A549 (cell line): ENCODE measurements at regions not wholly inside any gene's neighbourhood (a gene's known extent, or its start where the extent isn't known, plus 50 kb on each side); places are given as distances from the start of the nearest gene placed in this dataset.

Source experiments
- ATAC-seq, 2 experiments: fragments of 200-7000 bp in 1 of 2; fragments of >200 bp in 1 of 2; cut with Nextera tagmentation in 1 of 2; cut with Tn5 transposase in 1 of 2; 3 replicates each; pipeline versions ENCODE4 v1.8.0 to v1.9.1; 2018 to 2020; ENCODE audit warnings: mild to moderate bottlenecking in 1 of 2, moderate library complexity in 1 of 2
- CTCF ChIA-PET: fragments of 300-600 bp; sonication (Branson Sonifier 250); formaldehyde crosslinking; extraction: SDS; loops from one replicate; lab custom pipeline; 2021; ENCODE audit warnings: antibody characterized with exemption, inconsistent platforms; lab: Yijun Ruan, JAX
- POLR2A ChIA-PET: fragments of 350-600 bp; formaldehyde crosslinking; extraction: SDS; loops from one replicate; lab custom pipeline; 2021; ENCODE audit warnings: antibody characterized with exemption, inconsistent platforms; lab: Yijun Ruan, JAX
- DNase-seq, 2 experiments: peaks; one replicate each; pipeline versions ENCODE4 v3.0.0 to v3.0.0-alpha.2; 2011 to 2016; ENCODE audit warnings: low read depth in 1 of 2, low spot score in 1 of 2
- FAIRE-seq: peaks from 2 replicates; lab custom pipeline; 2011; peaks lifted over from hg19 to GRCh38; lab: Jason Lieb, UNC
- H3K27ac ChIP-seq, 2 experiments: fragments of >200 bp; sonication (Bioruptor Twin); formaldehyde crosslinking; 3 replicates each; pipeline ENCODE4 v1.5.1; 2016 to 2017
- H3K4me1 ChIP-seq: fragments of >200 bp; sonication (Bioruptor Twin); formaldehyde crosslinking; 3 replicates; pipeline ENCODE4 v1.6.1; 2016
- H3K4me2 ChIP-seq: fragments of >200 bp; sonication (Bioruptor Twin); formaldehyde crosslinking; 3 replicates; pipeline ENCODE4 v1.6.1; 2016
- H3K4me3 ChIP-seq: fragments of >200 bp; sonication (Bioruptor Twin); formaldehyde crosslinking; 3 replicates; pipeline ENCODE4 v1.5.1; 2016
- H3K9me3 ChIP-seq: fragments of >200 bp; sonication (Bioruptor Twin); formaldehyde crosslinking; 3 replicates; pipeline ENCODE4 v1.6.1; 2016
- BHLHE40 ChIP-seq: IDR thresholded peaks from 2 replicates; pipeline ENCODE4 v1.6.1; 2012; ENCODE audit warnings: low read depth, low read length, inconsistent platforms
- CBX2 ChIP-seq: fragments of 200-600 bp; sonication (generic); IDR thresholded peaks from 2 replicates; pipeline ENCODE4 v1.6.1; 2016; ENCODE audit warnings: low read depth, mild to moderate bottlenecking, borderline replicate concordance
- CBX8 ChIP-seq: fragments of 200-600 bp; sonication (generic); IDR thresholded peaks from 2 replicates; pipeline ENCODE4 v1.6.1; 2016
- EHMT2 ChIP-seq: fragments of 200-600 bp; sonication (generic); IDR thresholded peaks from 2 replicates; pipeline ENCODE4 v1.6.1; 2016; ENCODE audit warnings: antibody characterized with exemption, low read depth, mild to moderate bottlenecking, moderate library complexity
- EP300 ChIP-seq, 2 experiments: fragments of >200 bp; sonication (Bioruptor Twin); formaldehyde crosslinking; IDR thresholded peaks; 2 replicates in 1 of 2; 3 replicates in 1 of 2; pipeline ENCODE4 v1.6.1; 2016 to 2017
- HDAC2 ChIP-seq: fragments of 200-600 bp; sonication (generic); IDR thresholded peaks from 2 replicates; pipeline ENCODE4 v1.6.1; 2016
- HOXA7 ChIP-seq: fragments of 250-450 bp; sonication (Bioruptor Pico); IDR thresholded peaks from 2 replicates; pipeline ENCODE4 v1.5.0; 2020; ENCODE audit warnings: mild to moderate bottlenecking, moderate library complexity
- HOXB13 ChIP-seq: fragments of 250-450 bp; sonication (Bioruptor Pico); IDR thresholded peaks from 2 replicates; pipeline ENCODE4 v1.5.0; 2020; ENCODE audit warnings: low read depth, mild to moderate bottlenecking, moderate library complexity
- JUNB ChIP-seq: fragments of >200 bp; sonication (Bioruptor Twin); formaldehyde crosslinking; IDR thresholded peaks from 2 replicates; pipeline ENCODE4 v1.6.1; 2016
- KDM5A ChIP-seq: fragments of 200-600 bp; sonication (generic); IDR thresholded peaks from 2 replicates; pipeline ENCODE4 v1.6.1; 2016; ENCODE audit warnings: antibody characterized with exemption, mild to moderate bottlenecking
- MYC ChIP-seq: IDR thresholded peaks from 2 replicates; pipeline ENCODE4 v1.6.1; 2012; ENCODE audit warnings: mild to moderate bottlenecking, inconsistent platforms, low read length, improper control_type of control experiment, borderline replicate concordance
- POLR2AphosphoS2 ChIP-seq: conservative IDR thresholded peaks from 2 replicates; pipeline ENCODE4 v1.6.1; 2012; ENCODE audit warnings: low read length, improper control_type of control experiment, inconsistent platforms
- RAD21 ChIP-seq, 2 experiments: fragments of >200 bp in 1 of 2; sonication (Bioruptor Twin) in 1 of 2; formaldehyde crosslinking in 1 of 2; IDR thresholded peaks in 1 of 2; conservative IDR thresholded peaks in 1 of 2; 2 replicates in 1 of 2; 3 replicates in 1 of 2; pipeline ENCODE4 v1.6.1; 2012 to 2018; ENCODE audit warnings: inconsistent platforms in 1 of 2
- RCOR1 ChIP-seq: fragments of 150-350 bp; IDR thresholded peaks from 2 replicates; pipeline ENCODE4 v1.6.1; 2014; ENCODE audit warnings: antibody characterized with exemption, low read length, low read depth
- RFX5 ChIP-seq: fragments of 450-650 bp; IDR thresholded peaks from 2 replicates; pipeline ENCODE4 v1.7.1; 2014; ENCODE audit warnings: antibody characterized with exemption, mild to moderate bottlenecking, moderate library complexity
- RNF2 ChIP-seq: fragments of 200-600 bp; sonication (generic); IDR thresholded peaks from 2 replicates; pipeline ENCODE4 v1.6.1; 2016; ENCODE audit warnings: low read depth, mild to moderate bottlenecking, antibody characterized with exemption, moderate library complexity, borderline replicate concordance
- TP53 ChIP-seq: fragments of 250-450 bp; sonication (Bioruptor Pico); IDR thresholded peaks from 2 replicates; pipeline ENCODE4 v1.5.0; 2021; ENCODE audit warnings: mild to moderate bottlenecking, moderate library complexity
- WGBS: methylation state at CpG from one replicate; pipeline ENCODE4 v1.1.6; 2017; ENCODE audit errors: missing lambda C conversion rate; 5-methylcytosine and 5-hydroxymethylcytosine counted together
- TF ChIP-seq, protein P1 (sequence below): fragments of >200 bp; sonication (Bioruptor Twin); formaldehyde crosslinking; IDR thresholded peaks from 3 replicates; pipeline ENCODE4 v1.6.1; 2016
- TF ChIP-seq, protein P2 (sequence below): IDR thresholded peaks from 2 replicates; pipeline ENCODE4 v1.6.1; 2012
- TF ChIP-seq, protein P3 (sequence below): fragments of 450-650 bp; IDR thresholded peaks from 2 replicates; pipeline ENCODE4 v1.6.1; 2014; ENCODE audit warnings: antibody characterized with exemption
- TF ChIP-seq, protein P4 (sequence below): fragments of 250-450 bp; sonication (Bioruptor Pico); IDR thresholded peaks from 2 replicates; pipeline ENCODE4 v1.5.0; 2021; ENCODE audit warnings: mild to moderate bottlenecking, moderate library complexity, borderline replicate concordance

DNA sequence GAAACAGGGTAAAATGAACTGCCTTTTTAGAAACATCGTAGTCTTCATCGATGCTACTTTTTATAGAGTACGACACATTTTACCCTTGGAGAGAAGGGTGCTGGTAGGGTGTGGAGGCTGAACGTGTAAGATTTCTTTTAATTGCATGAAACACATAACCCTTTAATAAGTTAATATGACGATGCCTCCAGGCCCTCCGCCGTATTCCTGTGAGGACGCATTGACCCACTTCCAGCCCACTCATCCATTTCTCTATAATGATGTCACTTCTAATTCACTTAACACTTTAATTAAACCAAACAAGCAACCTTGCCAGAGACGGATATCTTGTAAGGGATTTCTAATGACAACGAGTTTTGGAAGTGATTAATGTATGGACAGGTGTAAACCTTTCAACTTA is 158.7 kb downstream of the IRX2 start:
- CTCF ChIA-PET, result no interaction called here

DNA sequence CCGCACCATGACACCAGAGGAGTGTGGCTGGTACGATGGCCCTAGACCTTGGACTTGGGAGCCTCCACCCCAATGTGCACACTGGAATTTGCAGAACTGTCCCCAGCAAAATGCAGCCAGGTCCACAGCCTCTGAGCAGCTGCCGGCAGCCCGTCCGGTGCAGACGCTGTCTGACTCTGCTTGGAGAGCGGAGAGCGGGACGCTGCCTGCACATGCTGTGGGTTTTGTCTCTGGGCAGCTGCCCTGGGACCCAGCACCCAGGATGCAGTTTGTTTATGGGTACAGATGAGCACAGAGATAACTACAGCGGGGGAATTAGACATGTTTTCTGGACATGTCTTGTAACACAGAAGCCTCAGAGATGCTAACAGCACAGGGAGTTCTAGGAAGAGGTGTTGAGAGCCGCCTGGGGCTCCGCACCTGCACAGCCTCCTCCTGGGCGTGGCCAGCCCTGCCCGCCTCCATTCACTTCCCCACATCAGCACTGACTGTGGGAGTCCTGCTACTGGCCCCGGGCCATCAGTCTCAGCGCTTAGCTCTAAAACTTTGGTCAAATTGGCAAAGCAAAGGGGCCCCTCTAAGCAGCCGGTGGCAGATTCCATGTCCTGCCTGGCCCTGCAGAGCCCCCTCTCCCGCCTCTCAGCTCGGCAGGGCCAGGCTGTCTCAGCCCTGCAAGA is 159.6 kb downstream of the IRX2 start:
- ChIA-PET CTCF (no interaction called here), POLR2A (no interaction called here)
- Histone ChIP-seq H3K4me2 (no peak overlapping the region), H3K4me3 (no peak overlapping the region), H3K4me1 (no peaks in the 10 kb centered on the region), H3K9me3 (no peaks in the 10 kb centered on the region), H3K27ac (no peak overlapping the region)
- ATAC-seq (no peak), FAIRE-seq (no peak), DNase-seq (no peak)
- 33% methylated on average over 17 of the region's 19 CpGs for WGBS
- TF ChIP-seq HOXB13, result no peak
- TF ChIP-seq, protein P1, sequence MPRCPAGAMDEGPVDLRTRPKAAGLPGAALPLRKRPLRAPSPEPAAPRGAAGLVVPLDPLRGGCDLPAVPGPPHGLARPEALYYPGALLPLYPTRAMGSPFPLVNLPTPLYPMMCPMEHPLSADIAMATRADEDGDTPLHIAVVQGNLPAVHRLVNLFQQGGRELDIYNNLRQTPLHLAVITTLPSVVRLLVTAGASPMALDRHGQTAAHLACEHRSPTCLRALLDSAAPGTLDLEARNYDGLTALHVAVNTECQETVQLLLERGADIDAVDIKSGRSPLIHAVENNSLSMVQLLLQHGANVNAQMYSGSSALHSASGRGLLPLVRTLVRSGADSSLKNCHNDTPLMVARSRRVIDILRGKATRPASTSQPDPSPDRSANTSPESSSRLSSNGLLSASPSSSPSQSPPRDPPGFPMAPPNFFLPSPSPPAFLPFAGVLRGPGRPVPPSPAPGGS, result no peak
- TF ChIP-seq MYC, result no peak
- no peak for TF ChIP-seq POLR2AphosphoS2
- no peak for TF ChIP-seq TP53 (CRISPR knock-in tag)
- TF ChIP-seq, protein P2, sequence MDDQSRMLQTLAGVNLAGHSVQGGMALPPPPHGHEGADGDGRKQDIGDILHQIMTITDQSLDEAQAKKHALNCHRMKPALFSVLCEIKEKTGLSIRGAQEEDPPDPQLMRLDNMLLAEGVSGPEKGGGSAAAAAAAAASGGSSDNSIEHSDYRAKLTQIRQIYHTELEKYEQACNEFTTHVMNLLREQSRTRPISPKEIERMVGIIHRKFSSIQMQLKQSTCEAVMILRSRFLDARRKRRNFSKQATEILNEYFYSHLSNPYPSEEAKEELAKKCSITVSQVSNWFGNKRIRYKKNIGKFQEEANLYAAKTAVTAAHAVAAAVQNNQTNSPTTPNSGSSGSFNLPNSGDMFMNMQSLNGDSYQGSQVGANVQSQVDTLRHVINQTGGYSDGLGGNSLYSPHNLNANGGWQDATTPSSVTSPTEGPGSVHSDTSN, result no peak
- no peak for TF ChIP-seq CBX8
- TF ChIP-seq RCOR1, result no peak

More for the DNA sequence above, 158.7 kb downstream of the IRX2 start:
- POLR2A ChIA-PET, result no interaction called here
- no peaks in the 10 kb centered on the region for H3K9me3 ChIP-seq
- FAIRE-seq, result no peak
- DNase-seq, result no peak
- 46% methylated on average over 10 of the region's 10 CpGs for WGBS
- H3K4me3 ChIP-seq, result no peak overlapping the region
- ATAC-seq, result no peak
- TF ChIP-seq HOXA7 (no peak), KDM5A (no peak), HDAC2 (no peak), EHMT2 (no peak), RNF2 (no peak), JUNB (no peak), CBX2 (no peak), RAD21 (conservative IDR thresholded peaks at IDR 0.05 in 1 of 2, IDR thresholded peaks at IDR 0.05 in 1 of 2) (no peak), RFX5 (no peak), MYC (no peak), EP300 (IDR thresholded peaks at IDR 0.05) (no peak), BHLHE40 (no peak)
- TF ChIP-seq, protein P3, sequence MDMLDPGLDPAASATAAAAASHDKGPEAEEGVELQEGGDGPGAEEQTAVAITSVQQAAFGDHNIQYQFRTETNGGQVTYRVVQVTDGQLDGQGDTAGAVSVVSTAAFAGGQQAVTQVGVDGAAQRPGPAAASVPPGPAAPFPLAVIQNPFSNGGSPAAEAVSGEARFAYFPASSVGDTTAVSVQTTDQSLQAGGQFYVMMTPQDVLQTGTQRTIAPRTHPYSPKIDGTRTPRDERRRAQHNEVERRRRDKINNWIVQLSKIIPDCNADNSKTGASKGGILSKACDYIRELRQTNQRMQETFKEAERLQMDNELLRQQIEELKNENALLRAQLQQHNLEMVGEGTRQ, result no peak
- TF ChIP-seq, protein P4, sequence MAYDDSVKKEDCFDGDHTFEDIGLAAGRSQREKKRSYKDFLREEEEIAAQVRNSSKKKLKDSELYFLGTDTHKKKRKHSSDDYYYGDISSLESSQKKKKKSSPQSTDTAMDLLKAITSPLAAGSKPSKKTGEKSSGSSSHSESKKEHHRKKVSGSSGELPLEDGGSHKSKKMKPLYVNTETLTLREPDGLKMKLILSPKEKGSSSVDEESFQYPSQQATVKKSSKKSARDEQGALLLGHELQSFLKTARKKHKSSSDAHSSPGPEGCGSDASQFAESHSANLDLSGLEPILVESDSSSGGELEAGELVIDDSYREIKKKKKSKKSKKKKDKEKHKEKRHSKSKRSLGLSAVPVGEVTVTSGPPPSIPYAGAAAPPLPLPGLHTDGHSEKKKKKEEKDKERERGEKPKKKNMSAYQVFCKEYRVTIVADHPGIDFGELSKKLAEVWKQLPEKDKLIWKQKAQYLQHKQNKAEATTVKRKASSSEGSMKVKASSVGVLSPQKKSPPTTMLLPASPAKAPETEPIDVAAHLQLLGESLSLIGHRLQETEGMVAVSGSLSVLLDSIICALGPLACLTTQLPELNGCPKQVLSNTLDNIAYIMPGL (CRISPR knock-in tag), result no peak
- no peak overlapping the region for H3K27ac ChIP-seq
- no peaks in the 10 kb centered on the region for H3K4me1 ChIP-seq
- H3K4me2 ChIP-seq, result no peak overlapping the region
